DND-41 (cell line): ENCODE measurements at regions not wholly inside any gene's neighbourhood (a gene's known extent, or its start where the extent isn't known, plus 50 kb on each side); places are given as distances from the start of the nearest gene placed in this dataset.

Source experiments
- CTCF ChIP-seq: IDR thresholded peaks from 2 replicates; pipeline ENCODE4 v1.5.1; 2012; ENCODE audit warnings: borderline replicate concordance, low read length, moderate library complexity, mild to moderate bottlenecking; ENCODE audit not compliant: poor library complexity, severe bottlenecking; ENCODE audit errors: extremely low read depth
- EZH2 ChIP-seq: IDR thresholded peaks from 3 replicates; pipeline ENCODE4 v1.6.1; 2012; ENCODE audit warnings: borderline replicate concordance, low read depth, mild to moderate bottlenecking, moderate library complexity, low read length, inconsistent platforms; ENCODE audit not compliant: severe bottlenecking

GRCh38 chr3:59464187-59464586, 414.4 kb upstream of the CFAP20DC start:
- TF ChIP-seq CTCF: no peak
- TF ChIP-seq EZH2: no peak
